Lower leg skin (tissue), 4 donors: ENCODE measurements at regions not wholly inside any gene's neighbourhood (a gene's known extent, or its start where the extent isn't known, plus 50 kb on each side); places are given as distances from the start of the nearest gene placed in this dataset.

Experiments
- DNase-seq, 2 donors: peaks; one replicate each; pipeline ENCODE4 v3.0.0-alpha.2; 2019; ENCODE audit warnings: low spot score in 2 of 2
- H3K4me3 ChIP-seq: fragments of 200-600 bp; sonication (generic); 2 replicates; pipeline ENCODE4 v1.5.1; 2017; ENCODE audit warnings: mild to moderate bottlenecking, low read depth; ENCODE audit not compliant: poor library complexity, severe bottlenecking
- CTCF ChIP-seq, 3 donors: fragments of 450-650 bp; IDR thresholded peaks; one replicate each; pipeline ENCODE4 v1.5.1; 2016; ENCODE audit warnings: antibody characterized with exemption in 3 of 3, mild to moderate bottlenecking in 3 of 3, moderate library complexity in 2 of 3
- POLR2A ChIP-seq, 2 donors: fragments of 450-650 bp; IDR thresholded peaks; one replicate each; pipeline ENCODE4 v1.6.1; 2016 to 2017; ENCODE audit warnings: antibody characterized with exemption in 2 of 2, mild to moderate bottlenecking in 1 of 2, moderate library complexity in 1 of 2
- WGBS, 2 donors: methylation state at CpG; one replicate each; pipeline ENCODE4 v1.1.5; 2018; 5-methylcytosine and 5-hydroxymethylcytosine counted together
- intact Hi-C: fragments of 100-400 bp; cut with DNase I; formaldehyde crosslinking; loops from one replicate; pipeline ENCODE4 v1.15.0; 2023; ENCODE audit warnings: low total_unique reads

- intact Hi-C loops = no loop called here
- no peak for DNase-seq
- no peak overlapping the region for H3K4me3 ChIP-seq
- WGBS, 2 donors = 85 to 88% methylated on average over 16 of the region's 16 CpGs
- no peak for TF ChIP-seq CTCF (IDR thresholded peaks at IDR 0.05)
- TF ChIP-seq POLR2A (IDR thresholded peaks at IDR 0.05) = no peak
These were observed 162.9 kb downstream of the ACTR3B start for GRCh38 chr7:152922318-152923081.

- 88 to 91% methylated on average over 10 to 12 of the region's 12 CpGs for WGBS, 2 donors
- intact Hi-C loops = no loop called here
- no peak overlapping the region for H3K4me3 ChIP-seq
- no peak for DNase-seq
- TF ChIP-seq POLR2A (IDR thresholded peaks at IDR 0.05) = no peak
- TF ChIP-seq CTCF (IDR thresholded peaks at IDR 0.05) = no peak
These were observed 164.2 kb downstream of the ACTR3B start for GRCh38 chr7:152923711-152924110.

DNA sequence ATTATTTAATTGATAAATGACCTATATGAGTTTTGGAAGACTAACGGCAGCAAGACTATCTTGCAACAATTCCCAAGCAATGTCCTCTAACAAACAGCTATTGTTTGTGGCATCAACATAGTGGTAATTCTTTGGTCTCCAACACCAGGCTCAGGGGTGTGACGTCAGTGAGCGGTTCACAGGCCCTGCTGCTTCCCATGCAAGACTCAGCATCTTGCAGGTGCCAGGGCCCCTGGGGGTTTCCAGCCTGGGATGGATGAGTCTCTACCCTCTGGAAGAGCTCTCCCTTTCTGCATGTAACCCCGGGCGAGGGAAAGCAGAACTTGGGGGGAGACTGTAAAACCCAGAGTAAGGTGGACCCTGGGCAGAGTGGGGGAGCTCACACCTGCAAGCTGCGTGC lies 164.7 kb downstream of the ACTR3B start:
- WGBS, 2 donors = 65 to 72% methylated on average over 6 of the region's 6 CpGs
- no peak for TF ChIP-seq POLR2A (IDR thresholded peaks at IDR 0.05)
- no peak for TF ChIP-seq CTCF (IDR thresholded peaks at IDR 0.05)
- H3K4me3 ChIP-seq = no peak overlapping the region
- intact Hi-C loops = no loop called here
- DNase-seq = no peak

DNA sequence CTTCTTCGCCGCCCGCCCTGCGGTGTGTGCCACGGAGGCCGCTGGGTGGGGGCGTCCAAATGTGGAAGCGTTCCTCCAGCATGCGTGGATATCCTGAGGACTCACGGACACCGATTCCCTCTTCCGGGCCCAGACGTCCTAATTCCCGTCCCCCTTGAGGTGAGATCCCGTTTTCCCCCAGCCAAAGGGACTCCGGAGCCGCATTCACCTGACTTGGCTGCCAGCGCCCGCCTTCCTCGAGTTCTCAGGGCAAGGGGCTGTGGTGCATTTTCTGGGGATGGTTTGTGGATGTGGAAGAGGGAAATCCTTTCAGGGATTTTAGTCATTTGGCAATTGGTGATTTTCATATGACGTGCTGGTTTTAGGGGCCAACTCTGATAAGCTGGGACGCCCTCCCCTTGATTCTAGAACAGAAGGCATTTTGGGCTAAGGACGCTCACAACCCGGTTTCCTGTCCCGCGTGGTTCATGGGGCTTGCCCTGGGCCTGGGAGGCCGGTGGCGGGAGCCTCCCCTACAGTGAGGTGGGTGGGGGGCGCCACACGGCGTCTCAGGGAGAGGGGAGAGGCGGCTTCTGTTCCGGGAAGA lies 165.4 kb downstream of the ACTR3B start:
- no peak overlapping the region for H3K4me3 ChIP-seq
- no peak for DNase-seq
- WGBS, 2 donors = 30 to 31% methylated on average over 31 to 32 of the region's 33 CpGs
- intact Hi-C loops = no loop called here
- no peak for TF ChIP-seq POLR2A (IDR thresholded peaks at IDR 0.05)
- TF ChIP-seq CTCF (IDR thresholded peaks at IDR 0.05) = no peak

DNA sequence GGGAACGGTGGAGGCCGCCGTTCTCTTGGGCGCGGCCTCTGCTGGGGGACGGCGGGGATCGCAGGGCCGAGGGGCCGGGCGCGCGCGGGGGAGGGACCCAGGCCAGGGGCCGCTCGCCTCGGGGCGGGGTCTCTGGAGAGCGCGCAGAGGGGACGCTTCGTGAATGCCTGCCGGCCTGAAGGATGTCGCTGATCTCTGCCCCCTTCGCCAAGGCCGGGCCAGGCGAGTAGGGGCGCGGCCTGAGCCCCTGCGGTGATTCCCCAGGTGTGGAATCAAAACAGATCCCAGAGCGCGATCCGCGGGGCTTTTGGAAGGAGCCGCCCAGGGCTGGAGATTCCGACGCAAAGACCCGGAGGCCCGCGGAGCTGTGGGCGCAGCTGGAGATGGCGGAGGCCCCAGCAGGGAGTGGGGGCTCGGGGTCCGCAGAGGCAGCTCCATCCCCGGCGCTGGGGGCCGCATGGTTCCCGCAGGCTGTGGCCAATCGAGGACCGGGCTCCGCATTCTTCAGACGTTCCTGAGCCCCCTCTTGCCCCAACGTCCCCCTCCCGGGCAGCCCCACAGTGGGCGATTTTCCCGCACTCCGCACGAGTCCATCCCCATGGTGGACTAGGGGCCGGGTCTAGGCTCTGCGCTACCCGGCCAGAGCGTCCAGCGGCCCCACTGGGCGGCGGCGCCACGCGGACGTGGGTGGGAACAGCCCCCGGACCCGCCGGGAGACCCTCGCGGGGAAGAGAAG lies 166.0 kb downstream of the ACTR3B start:
- DNase-seq = no peak
- no peak overlapping the region for H3K4me3 ChIP-seq
- TF ChIP-seq CTCF (IDR thresholded peaks at IDR 0.05) (no peak), POLR2A (IDR thresholded peaks at IDR 0.05) (no peak)
- intact Hi-C loops = no loop called here
- WGBS, 2 donors = 1 to 2% methylated on average over 54 to 60 of the region's 74 CpGs
